ENCODE measurements at regions not wholly inside any gene's neighbourhood (a gene's known extent, or its start where the extent isn't known, plus 50 kb on each side); places are given as distances from the start of the nearest gene placed in this dataset.

- BruUV-seq (replicated peaks), result no TSS peak
- no peaks in the 10 kb centered on the region for H3K36me3 ChIP-seq (ENCODE audit: control insufficient read depth in 2 of 2, extremely low read depth in 1 of 2, insufficient read depth in 2 of 2, low read length in 2 of 2)
- H3K4me3 ChIP-seq (replicated peaks in 1 of 3; ENCODE audit: insufficient read depth in 1 of 3, low read depth in 1 of 3, low read length in 3 of 3), result no peak overlapping the region
- H3K27me3 ChIP-seq (ENCODE audit: control insufficient read depth in 2 of 2, insufficient read depth in 2 of 2, low read length in 2 of 2), result no peaks in the 10 kb centered on the region
- H3K79me2 ChIP-seq (ENCODE audit: control insufficient read depth, insufficient read depth, low read length), result no peaks in the 10 kb centered on the region
- ChIA-PET POLR2A (no interaction called here), CTCF (no interaction called here)
- H3K9me3 ChIP-seq (replicated peaks; ENCODE audit: control insufficient read depth, insufficient read depth, low read length), result no peaks in the 10 kb centered on the region
- intact Hi-C loops (cut with micrococcal nuclease), result no loop called here
- H2AFZ ChIP-seq (ENCODE audit: low read depth, low read length), result no peak overlapping the region
- no peak overlapping the region for H3K27ac ChIP-seq (ENCODE audit: insufficient read depth, low read depth, low read length)
- no peaks in the 10 kb centered on the region for H3K9me1 ChIP-seq (replicated peaks; ENCODE audit: control insufficient read depth, extremely low read depth, insufficient read depth, low read length)
- dilution Hi-C loops (cut with MboI; ENCODE audit: extremely low pct_ligation_motif_present, low sequenced_read_pairs), result no loop called here
- no peak for FAIRE-seq
- no peaks in the 10 kb centered on the region for H3K4me1 ChIP-seq (ENCODE audit: control insufficient read depth, extremely low read depth, insufficient read depth, low read length)
- no peak overlapping the region for H3K4me2 ChIP-seq (ENCODE audit: insufficient read depth, low read length)
- no peak overlapping the region for H3K9ac ChIP-seq (replicated peaks; ENCODE audit: extremely low read depth, insufficient read depth, low read length)
- no peaks in the 10 kb centered on the region for H4K20me1 ChIP-seq (replicated peaks; ENCODE audit: control insufficient read depth, extremely low read depth, insufficient read depth, low read length)
- DNase-seq (ENCODE audit: low read depth, low spot score), result no peak
- TF ChIP-seq FOS (IDR thresholded peaks at IDR 0.05; ENCODE audit: borderline replicate concordance, insufficient read depth, low read length) (no peak), CTCF (IDR thresholded peaks at IDR 0.05; ENCODE audit: extremely low read depth in 1 of 2, insufficient read depth in 1 of 2, low read depth in 1 of 2, low read length in 2 of 2) (no peak), POLR2AphosphoS5 (IDR thresholded peaks at IDR 0.05; ENCODE audit: insufficient read depth, low read depth, low read length) (no peak), EZH2 (IDR thresholded peaks at IDR 0.05; ENCODE audit: borderline replicate concordance, low read depth, low read length, severe bottlenecking) (no peak), POLR2A (IDR thresholded peaks at IDR 0.05; ENCODE audit: low read depth, low read length) (no peak), GATA2 (IDR thresholded peaks at IDR 0.05; ENCODE audit: insufficient read depth, insufficient read length, low read depth, low read length) (no peak), JUN (IDR thresholded peaks at IDR 0.05; ENCODE audit: borderline replicate concordance, insufficient read depth, insufficient read length, low read depth) (no peak), MYC (IDR thresholded peaks at IDR 0.05; ENCODE audit: low read depth, low read length) (no peak), MAX (IDR thresholded peaks at IDR 0.05; ENCODE audit: insufficient read depth, insufficient read length) (no peak)
Measured at GRCh38 chr11:97751952-97752351, 1268.8 kb upstream of the CNTN5 start.

Data from endothelial cell of umbilical vein (primary cell).